NCI-H524 (cell line): ENCODE measurements at regions not wholly inside any gene's neighbourhood (a gene's known extent, or its start where the extent isn't known, plus 50 kb on each side); places are given as distances from the start of the nearest gene placed in this dataset.
"Not testable (repeated sequence)": the region's sequence is repeated elsewhere in the genome, so short reads cannot be mapped to it uniquely, and the experiment has no call there.

Source experiments
- DNase-seq, 2 experiments: peaks; one replicate each; lab custom pipeline; 2025; lab: John Stamatoyannopoulos, UW

DNA sequence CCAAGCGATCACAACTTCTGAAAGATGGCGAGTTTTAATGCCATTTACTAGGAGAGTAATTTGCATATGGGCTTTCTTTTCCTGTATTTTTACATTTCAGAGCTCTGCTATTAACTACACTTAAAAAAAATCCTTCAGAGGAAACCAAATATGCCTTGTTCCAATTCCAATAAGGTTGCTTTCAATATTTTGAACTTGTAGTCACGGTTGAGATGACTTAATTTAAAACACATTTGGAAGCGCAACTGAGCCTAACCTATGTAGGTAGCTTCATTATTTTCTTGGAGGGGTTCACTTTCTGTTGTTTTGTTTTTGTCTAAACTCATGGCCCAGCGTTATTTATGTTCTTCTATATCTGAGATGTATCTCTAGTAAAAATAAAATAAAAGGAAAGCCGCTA lies 93.4 kb downstream of the BLID start:
- no peak for DNase-seq

DNA sequence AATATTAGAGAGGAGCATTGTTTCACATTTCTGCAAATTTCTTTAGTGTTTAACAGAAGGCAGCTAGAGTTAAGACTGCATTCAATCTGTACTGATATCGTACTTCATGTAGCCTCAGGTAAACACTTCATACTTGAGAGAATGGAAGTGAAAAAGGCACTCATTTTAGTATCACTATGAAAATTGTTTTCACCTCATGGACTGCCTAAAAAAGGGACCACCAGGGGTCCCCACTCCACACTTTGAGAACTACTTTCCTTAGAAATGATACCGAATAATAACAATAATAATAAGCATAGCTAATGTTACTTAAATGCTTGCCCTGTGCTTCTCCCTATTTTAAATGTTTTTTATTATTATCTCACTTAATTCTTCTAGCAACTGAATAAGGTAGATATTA lies 95.1 kb downstream of the BLID start:
- DNase-seq: peak in 1 of 2 experiments; percentile 2

DNA sequence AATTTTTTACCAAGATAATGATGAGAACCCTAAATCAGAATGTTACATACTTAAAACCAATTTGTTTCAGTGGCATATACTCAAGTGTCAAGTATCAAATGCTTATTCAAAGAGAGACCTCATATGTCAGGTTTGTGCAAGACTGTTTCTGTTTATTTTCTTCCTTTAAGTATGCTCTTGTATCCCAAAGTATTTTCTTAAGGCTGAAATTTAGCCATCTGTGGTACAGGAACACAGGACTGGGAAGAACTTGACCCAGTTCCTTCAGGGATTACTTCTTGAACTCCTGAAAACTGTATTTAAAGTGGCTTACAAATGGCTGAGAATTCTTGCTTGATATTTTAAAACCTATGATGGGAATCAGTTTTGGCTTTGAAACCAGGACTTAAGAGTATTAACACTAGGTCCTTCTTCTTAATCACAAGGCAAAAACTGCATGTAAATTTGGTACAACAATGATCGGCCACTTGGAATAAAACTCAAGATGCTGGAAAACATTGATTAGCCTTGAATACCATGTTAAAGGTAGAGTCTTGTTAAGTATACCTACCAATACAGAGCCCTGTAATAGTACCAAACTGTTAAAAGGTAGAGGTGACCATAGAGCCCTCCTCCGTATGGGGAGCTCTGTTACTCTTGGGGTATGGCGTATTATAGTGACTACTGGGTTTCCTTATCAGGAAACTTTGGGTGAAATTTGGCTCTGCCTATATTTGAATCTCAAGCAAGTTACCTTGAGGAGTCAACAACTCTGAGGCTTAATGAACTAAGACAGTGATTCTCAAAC lies 95.9 kb downstream of the BLID start:
- no peak for DNase-seq

DNA sequence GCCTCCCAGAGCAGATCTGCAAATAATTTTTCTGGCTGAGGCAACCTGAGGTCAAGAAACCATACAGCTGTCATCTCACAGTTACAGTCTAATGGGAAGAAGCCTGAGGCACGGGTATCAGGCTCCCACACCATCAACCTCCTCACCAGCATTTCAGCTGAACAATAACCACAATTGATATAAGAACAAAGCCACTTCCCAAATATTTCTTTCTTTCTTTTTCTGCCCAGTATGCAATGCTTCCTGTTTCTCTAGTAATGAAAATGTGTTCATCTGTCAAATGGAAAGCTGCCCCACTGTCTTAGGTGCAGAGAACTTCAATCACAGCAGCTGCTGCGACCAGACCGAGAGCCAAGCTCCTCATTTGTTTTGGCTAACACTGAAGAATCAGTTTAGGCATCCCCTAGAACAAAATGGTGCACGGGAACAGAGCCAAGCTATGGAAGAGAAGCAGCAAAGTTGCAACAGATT lies 108.4 kb downstream of the BLID start:
- DNase-seq: no peak

DNA sequence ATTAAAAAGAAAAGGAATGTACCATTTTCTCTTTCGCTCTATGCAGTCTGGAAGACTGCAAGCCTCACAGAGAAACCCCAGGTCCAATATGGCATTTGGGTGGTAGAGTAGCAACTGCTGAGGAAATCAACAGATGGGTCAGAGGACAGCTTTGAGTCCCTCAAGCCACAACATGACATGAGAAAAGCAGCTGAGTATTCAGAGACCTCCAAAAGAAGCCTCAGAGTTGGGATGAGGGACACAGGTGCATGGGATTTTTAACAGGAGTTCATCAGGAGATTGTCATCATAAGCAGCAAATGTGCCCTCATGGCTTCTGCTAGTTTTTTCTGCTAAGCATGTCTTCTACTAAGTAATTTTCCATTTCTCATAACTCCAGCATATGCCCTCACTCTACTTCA lies 111.6 kb downstream of the BLID start:
- no peak for DNase-seq

DNA sequence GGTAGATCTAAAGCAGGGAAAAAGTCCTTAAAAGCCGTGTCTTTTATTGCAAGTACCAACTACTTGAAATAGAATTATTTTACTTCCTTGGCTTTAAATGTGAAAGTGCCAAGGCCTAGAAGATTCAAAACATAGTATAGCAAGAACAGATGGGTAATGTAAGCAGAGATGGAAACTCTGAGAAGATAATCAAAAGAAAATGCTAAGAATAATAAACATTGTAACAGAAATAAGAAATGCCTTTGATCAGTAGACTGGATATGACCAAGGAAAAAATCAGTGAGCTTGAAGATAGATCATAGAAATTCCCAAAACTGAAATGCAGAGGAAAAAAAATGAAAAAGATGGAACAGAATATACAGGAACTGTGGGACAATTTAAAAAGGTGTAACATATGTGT lies 113.1 kb downstream of the BLID start:
- DNase-seq: no peak

DNA sequence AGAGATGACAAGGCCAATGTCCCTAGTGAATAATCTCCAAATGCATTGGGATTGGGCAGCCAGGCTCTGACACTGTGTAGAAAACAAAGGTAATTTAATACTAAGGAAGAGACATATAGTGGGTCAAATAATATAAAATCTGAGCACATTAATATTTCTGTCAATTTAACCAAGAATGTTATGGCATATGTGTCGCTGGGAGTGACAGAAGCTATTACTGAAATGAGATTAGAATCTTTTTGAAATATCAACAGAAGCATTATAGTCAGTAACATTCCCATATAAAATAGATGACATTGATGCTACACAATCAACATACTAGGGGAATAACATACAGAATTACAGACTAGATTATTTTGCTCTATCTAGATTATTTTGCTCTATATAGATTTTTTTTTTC lies 114.0 kb downstream of the BLID start:
- DNase-seq: no peak

DNA sequence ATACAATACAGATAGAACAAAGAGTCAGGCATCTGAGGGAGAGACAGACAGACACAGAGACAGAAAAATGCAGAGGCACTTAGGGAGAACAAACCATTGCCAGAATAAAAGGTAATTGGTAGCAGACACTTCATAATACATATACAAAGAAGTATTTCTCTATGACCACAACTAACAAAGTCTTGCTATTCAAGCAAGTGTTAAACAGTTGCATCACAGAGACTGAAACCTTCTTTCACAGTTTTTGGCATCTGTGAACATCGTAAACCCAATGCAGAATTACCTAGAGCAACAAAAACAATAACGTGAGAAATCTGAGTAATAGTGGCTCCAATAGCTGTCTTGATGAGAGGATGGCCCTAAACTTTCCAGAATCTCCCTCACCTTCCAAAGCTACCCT lies 116.4 kb downstream of the BLID start:
- no peak for DNase-seq

DNA sequence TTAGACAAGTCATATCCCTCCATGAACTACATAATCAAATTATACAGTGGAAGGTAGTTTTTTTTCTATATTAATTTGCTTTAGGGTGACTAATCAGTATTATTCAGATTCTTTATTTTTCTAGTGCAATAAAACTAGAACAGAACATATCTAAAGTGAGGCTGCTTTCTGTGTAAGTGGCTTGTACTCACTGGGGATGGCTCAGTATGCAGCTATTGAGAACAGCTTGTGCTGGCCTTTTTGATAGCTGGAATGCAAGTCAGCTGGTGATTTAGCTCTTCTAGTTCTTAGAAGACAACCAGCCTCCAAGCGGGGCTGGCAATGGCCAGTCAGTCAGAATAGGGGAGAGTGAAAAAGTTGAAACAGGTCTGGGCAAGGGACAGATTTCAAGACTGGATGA lies 119.4 kb downstream of the BLID start:
- DNase-seq: no peak

DNA sequence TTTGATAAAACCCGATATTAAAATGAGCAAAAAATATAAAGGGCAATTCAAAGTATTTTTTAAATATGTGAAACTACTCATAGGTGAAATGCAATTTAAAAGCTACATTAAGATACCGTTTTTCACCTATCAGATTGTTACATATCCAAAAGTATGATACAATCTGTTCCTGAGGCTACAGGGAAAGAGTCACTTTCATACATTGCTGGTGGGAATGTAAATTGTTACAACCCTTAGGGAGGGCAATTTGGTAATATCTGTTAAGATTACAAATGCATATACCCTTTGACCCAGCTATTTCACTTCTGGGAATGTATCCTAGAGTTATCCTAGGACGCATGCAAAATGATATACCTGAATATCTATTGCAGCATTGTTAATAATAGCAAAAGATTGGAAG lies 132.1 kb downstream of the BLID start:
- DNase-seq: no peak

DNA sequence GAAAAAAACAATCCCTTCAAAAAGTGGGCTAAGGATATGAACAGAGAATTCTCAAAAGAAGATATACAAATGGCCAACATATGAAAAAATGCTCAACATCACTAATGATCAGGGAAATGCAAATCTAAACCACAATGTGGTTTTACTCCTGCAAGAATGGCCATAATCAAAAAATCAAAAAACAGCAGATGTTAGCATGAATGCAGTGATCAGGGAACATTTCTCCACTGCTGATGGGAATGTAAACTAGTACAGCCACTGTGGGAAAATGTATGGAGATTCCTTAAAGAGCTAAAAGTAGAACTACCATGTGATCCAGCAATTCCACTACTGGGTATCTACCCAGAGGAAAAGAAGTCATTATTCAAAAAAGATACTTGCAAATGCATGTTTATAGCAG lies 138.1 kb downstream of the BLID start:
- DNase-seq: not testable (repeated sequence)

DNA sequence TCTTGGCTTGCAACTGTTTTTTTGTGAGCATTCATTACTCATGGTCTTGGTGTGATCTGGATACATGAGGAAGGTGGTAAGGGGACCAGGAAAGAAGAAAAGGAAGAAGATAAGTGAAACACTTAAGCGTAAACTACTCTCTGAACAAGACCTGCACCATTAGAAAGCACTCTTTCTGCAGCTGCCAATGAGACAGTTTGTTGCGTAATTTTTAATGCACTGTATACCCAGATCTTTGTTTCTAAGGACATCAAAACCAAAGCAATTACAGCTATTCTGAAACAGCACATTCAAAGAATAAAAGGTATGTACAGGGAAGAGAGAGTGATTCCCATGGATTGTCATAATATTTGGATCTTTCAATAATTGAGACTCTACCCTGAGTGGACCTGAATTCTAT lies 147.4 kb downstream of the BLID start:
- DNase-seq: no peak

DNA sequence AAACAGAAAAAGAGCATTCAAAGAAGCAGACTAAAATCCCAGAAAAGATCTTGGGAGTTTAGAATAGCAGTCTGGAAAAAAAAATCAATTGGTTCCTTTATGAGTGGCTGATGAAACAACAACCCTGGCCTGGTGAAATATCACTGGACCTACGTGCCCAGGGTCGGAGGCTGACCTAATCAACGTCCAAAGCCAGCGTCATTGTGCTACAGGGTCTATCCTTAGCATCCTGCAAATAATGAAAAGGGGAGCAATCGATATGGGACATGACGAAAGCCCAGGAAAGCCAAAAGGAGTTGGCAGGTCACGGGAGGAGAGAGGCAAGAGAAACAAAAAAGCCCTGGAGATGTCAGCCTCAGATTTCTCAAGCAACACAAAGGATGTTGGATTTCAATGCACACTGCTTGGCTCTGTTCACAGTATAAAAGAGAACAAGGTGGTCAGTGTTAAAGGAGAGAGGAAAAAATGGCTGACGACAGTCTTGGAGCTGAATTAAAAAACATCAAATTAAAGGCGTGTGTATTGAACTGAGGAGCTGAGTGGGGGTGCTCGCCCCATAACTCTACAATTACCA lies 148.8 kb downstream of the BLID start:
- DNase-seq: no peak

DNA sequence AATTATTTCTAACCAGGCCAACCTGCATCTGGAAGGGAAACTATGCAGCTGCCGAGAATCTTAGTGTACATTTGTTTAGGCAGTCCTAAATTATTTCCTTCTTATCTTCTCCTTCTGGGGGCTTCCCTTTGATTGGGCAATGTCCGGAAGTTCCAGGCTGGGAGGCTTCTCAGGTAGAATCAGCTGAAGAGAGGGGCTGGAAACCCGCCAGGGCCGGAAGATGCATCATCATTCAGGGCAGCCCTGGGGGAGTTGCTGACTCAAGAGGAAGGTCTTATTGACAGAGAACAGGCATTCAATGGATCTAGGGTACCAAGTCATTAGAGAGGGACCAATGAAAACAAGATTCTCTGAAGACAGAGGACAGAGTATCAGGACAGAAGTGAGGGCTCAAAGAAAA lies 150.7 kb downstream of the BLID start:
- no peak for DNase-seq

DNA sequence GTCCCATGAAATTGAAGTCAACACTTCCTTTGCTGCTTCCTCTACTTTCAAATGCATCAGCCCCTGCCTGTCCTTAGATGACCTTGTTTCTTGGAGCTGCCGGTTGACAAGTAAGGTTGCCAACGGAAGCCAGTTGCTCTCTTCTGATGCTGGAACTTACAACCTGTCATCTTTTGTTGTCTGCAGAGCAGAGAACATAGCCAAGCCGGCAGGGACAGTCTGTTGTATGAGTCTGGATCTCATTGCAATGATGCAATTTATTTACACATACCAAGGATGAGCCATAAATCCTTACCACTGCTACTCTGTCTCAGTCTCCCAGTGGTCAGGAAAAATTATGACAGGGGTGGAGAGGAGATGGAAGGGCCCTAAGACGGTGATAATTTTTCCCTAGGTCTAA lies 151.4 kb downstream of the BLID start:
- DNase-seq: no peak

DNA sequence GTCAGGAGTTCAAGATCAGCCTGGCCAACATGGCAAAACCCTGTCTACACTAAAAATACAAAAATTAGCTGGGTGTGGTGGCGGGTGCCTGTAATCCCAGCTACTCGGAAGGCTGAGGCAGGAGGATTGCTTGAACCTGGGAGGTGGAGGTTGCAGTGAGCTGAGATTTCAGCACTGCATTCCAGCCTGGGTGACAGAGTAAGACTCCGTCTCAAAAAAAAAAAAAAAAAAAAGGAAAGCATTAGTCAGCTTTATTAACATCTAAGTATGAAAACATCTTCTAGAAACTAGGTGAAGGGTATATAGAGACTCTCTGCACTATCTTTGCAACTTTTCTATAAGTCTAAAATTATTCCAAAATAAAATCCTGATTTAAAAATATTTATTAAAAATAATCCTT lies 152.2 kb downstream of the BLID start:
- not testable (repeated sequence) for DNase-seq

DNA sequence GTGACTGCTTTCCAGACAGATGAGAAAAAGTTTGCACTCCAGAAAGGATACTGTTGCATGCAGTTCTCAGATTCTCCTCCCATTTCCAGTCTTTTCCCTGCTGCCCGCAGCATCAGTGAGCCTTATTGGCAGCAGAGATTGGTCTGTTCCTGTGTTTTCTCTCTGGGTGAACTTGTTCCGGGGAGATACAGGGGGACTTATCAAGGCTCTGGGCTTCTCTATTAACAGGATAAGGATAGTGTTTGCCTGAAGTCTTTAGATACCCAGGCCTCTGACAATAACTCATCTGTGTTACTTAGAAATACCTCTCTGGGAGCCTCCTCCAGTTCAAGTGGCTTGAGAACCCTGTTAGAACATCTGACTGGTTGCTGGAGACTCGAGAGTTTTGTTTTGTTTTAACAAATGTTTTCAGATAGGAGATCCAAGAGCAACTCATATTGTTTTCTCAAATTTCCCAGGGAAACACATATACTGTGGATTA lies 154.7 kb downstream of the BLID start:
- no peak for DNase-seq

DNA sequence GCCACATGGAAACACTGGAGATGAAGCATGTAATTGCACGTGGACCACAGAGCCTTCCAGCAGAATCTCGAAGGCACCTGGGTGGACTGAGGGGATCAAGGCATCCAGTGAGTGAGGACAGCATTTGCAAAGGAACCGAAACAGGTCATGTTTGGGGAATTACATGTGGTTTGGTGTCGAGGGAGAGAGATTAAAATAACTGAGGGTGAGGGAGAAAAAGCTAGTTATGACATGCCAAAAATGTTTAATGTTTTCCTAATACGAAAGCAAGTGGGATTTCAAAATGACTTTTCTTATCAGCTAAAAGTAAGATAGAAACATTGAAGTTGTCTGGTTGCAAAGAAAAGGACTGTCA lies 157.1 kb downstream of the BLID start:
- no peak for DNase-seq

DNA sequence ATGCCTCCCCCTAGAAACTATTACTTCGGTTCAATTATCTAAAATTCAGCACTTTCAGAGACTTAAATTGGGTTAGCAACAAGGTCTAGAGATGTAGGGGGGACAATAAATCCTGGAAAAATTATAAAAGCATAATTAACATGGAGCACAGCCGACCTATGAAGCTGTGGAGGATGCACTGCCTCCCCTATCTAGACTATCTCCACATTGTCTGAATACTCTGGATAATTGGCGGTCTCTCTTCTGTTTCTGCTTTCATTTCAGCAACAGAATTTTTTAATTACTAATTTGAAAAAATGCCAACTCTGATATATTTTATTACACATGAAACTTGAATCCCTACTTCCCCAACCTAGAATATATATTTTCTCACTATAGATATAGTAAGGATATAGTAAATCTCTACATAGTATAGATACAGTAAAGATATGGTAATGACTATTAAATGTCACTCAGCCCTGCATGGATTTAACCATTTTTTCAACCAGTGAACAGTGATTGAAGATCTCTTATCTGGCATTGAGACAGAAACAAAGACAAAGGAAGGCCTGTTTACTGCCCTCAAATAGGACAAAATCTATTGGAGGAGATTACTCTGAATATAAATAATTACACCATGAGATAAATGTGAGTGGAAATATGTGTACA lies 157.6 kb downstream of the BLID start:
- DNase-seq: no peak

DNA sequence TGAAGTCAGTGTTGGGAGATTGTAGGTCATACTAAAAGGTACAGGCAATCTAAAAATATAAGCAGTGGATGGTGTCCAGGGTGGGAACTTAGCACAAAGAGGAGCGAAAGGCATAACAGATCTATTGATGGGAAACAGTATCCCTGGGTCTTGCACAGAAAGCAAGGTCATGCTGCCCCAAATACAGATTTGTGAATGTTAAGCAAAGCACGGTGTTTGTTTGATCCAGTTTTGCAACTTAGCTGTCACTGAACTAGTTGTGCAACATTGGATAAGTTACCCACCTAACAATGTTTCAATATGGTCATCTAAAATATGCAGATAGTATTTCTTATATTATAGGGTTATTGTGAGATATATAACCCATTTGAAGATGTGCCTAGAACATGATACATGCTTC lies 162.9 kb downstream of the BLID start:
- no peak for DNase-seq

DNA sequence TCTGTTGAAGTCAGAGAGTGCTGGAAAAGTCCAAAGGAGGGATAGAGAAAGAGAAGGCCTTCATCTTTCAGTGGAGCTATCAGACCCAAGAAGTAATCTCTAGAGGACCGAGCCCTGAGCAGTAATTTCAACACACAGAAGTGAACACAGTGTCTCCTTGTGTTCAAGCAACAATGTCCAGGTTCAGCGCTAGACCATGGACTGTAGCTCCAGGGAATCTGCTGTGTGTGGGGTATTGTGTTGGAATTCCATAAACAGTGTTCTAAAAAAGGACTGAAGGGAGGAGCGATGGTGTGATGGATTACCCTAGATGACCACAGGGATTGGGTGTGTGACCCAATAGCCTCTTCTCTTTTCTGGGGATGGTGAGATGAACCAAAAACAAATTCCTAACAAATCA lies 165.9 kb downstream of the BLID start:
- no peak for DNase-seq

DNA sequence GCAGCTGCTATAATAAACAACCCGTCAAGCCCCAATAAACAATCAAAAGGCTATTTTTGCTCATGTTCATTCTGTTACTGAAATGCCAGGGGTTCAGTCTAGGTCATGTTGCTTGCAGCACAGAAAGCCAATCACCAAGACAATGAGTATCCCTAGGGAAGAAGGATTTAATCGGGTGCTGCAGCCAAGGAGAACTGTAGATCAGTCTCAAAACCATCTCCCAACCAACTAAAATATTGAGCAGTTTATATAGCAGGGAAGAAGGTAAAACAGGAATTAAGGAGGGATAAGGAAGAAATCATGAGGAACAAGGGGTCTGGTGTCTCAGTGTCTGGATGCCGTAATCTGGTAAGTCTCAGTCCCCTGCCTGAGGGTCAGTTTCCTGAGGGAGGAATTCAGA lies 169.5 kb downstream of the BLID start:
- DNase-seq: no peak

DNA sequence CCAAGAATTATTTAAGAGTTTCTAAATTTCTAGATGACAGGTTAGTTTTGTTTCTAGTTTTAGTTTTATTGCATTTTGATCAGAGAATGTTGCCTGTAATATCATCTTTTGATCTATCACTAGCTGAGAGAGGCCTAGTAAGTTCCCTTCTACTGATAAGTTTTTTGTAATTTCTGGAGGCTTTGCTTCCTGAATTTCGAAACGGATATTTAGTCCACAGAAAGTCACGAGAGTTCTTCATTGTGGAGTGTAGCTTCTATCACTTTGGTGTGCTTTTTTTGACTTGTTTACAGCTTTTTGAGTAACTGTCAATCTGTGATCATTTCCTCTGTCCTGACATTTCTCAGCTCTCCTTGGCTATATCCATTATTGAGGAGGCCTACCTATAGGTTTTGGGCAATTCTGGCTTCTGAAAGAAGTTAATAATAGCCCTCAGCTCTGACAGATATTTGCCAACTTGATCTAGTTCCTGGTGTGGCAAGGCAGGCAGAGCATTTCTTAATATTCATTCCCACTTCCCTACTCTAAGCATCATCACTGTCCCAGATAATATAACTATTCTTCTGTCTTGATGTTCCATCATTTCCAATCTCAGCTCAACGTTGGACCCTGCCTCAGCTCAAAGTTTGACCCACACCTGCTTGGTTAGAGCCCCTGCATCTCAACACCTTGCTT lies 171.3 kb downstream of the BLID start:
- no peak for DNase-seq
